ENCODE measurements at regions not wholly inside any gene's neighbourhood (a gene's known extent, or its start where the extent isn't known, plus 50 kb on each side); places are given as distances from the start of the nearest gene placed in this dataset.

GRCh38 chr9:19682397-19682796 is 106.4 kb downstream of the SLC24A2 start:
- CTCF ChIA-PET: no interaction called here
- DNase-seq (no peak), ATAC-seq (no peak)
- H3K36me3 ChIP-seq (ENCODE audit: control insufficient read depth in 2 of 3, insufficient read depth in 3 of 3, low read length in 3 of 3): no peaks in the 10 kb centered on the region
- Mint-ChIP-seq H3K36me3 (peaks cover 0 to 1% (median 0%) of the 10 kb centered on the region in 5 donors), H3K9me3 (peaks cover 0 to 29% (median 12%) of the 10 kb centered on the region in 11 donors), H3K4me3 (no peak overlapping the region), H3K27ac (no peak overlapping the region), H3K4me1 (no peaks in the 10 kb centered on the region), H3K27me3 (peaks cover 0 to 31% (median 8%) of the 10 kb centered on the region in 5 donors)
- H3K9me3 ChIP-seq (ENCODE audit: control insufficient read depth in 2 of 3, low read length in 3 of 3): no peaks in the 10 kb centered on the region
- POLR2A ChIA-PET: no interaction called here
- no peak overlapping the region for H3K27ac ChIP-seq (ENCODE audit: low read depth, low read length)
- H3K4me1 ChIP-seq (ENCODE audit: control insufficient read depth in 2 of 2, insufficient read depth in 2 of 2, low read length in 2 of 2): no peaks in the 10 kb centered on the region
- no peak overlapping the region for H3K4me3 ChIP-seq (ENCODE audit: low read length)
- H3K27me3 ChIP-seq (ENCODE audit: control insufficient read depth in 2 of 2, insufficient read depth in 2 of 2, low read length in 2 of 2): peaks cover 0 to 3% of the 10 kb centered on the region in 2 donors
- intact Hi-C loops (cut with micrococcal nuclease): no loop called here

DNA sequence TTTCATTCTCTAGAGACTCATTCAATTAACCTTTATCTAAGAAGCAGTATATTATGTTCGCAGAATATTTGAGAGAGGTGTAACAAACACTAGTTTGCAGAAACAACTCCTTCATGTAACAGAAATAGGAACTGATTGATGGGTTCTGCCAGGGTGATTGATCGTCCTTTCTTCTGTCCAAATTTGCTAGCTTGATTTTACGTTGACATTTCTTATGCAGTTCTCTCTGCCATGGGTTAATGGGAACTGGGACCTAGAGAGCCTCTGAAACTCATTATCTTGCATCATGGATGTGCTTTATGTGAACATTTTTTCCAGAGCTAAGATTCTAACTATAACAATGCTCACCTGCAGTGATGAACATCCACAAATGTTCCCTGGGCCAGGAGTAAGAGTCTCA is 107.0 kb downstream of the SLC24A2 start:
- Histone ChIP-seq H3K27me3 (ENCODE audit: control insufficient read depth in 2 of 2, insufficient read depth in 2 of 2, low read length in 2 of 2) (peaks cover 0 to 3% of the 10 kb centered on the region in 2 donors), H3K9me3 (ENCODE audit: control insufficient read depth in 2 of 3, low read length in 3 of 3) (no peaks in the 10 kb centered on the region), H3K4me3 (ENCODE audit: low read length) (no peak overlapping the region), H3K4me1 (ENCODE audit: control insufficient read depth in 2 of 2, insufficient read depth in 2 of 2, low read length in 2 of 2) (no peaks in the 10 kb centered on the region), H3K27ac (ENCODE audit: low read depth, low read length) (no peak overlapping the region), H3K36me3 (ENCODE audit: control insufficient read depth in 2 of 3, insufficient read depth in 3 of 3, low read length in 3 of 3) (no peaks in the 10 kb centered on the region)
- Mint-ChIP-seq H3K4me3 (no peak overlapping the region), H3K27ac (no peak overlapping the region), H3K4me1 (no peaks in the 10 kb centered on the region), H3K36me3 (peaks cover 0 to 1% (median 0%) of the 10 kb centered on the region in 5 donors), H3K9me3 (peaks cover 0 to 25% (median 11%) of the 10 kb centered on the region in 11 donors), H3K27me3 (peaks cover 4 to 35% (median 13%) of the 10 kb centered on the region in 5 donors)
- DNase-seq: no peak
- CTCF ChIA-PET: no interaction called here
- POLR2A ChIA-PET: no interaction called here
- intact Hi-C loops (cut with micrococcal nuclease): no loop called here
- no peak for ATAC-seq

- H3K27ac Mint-ChIP-seq: no peak overlapping the region
- ChIA-PET CTCF (no interaction called here), POLR2A (no interaction called here)
- Histone ChIP-seq H3K27me3 (ENCODE audit: control insufficient read depth in 2 of 2, insufficient read depth in 2 of 2, low read length in 2 of 2) (peaks cover 0 to 3% of the 10 kb centered on the region in 2 donors), H3K4me3 (ENCODE audit: low read length) (no peak overlapping the region), H3K27ac (ENCODE audit: low read depth, low read length) (no peak overlapping the region), H3K36me3 (ENCODE audit: control insufficient read depth in 2 of 3, insufficient read depth in 3 of 3, low read length in 3 of 3) (no peaks in the 10 kb centered on the region), H3K4me1 (ENCODE audit: control insufficient read depth in 2 of 2, insufficient read depth in 2 of 2, low read length in 2 of 2) (no peaks in the 10 kb centered on the region), H3K9me3 (ENCODE audit: control insufficient read depth in 2 of 3, low read length in 3 of 3) (no peaks in the 10 kb centered on the region)
- intact Hi-C loops (cut with micrococcal nuclease): no loop called here
- ATAC-seq (no peak), DNase-seq (no peak)
- no peaks in the 10 kb centered on the region for H3K36me3 Mint-ChIP-seq
- H3K4me3 Mint-ChIP-seq: no peak overlapping the region
- H3K9me3 Mint-ChIP-seq: peaks cover 0 to 16% (median 4%) of the 10 kb centered on the region in 11 donors
- H3K4me1 Mint-ChIP-seq: no peaks in the 10 kb centered on the region
- H3K27me3 Mint-ChIP-seq: peaks cover 6 to 45% (median 25%) of the 10 kb centered on the region in 5 donors
Observed at GRCh38 chr9:19677924-19678323, 110.9 kb downstream of the SLC24A2 start.

DNA sequence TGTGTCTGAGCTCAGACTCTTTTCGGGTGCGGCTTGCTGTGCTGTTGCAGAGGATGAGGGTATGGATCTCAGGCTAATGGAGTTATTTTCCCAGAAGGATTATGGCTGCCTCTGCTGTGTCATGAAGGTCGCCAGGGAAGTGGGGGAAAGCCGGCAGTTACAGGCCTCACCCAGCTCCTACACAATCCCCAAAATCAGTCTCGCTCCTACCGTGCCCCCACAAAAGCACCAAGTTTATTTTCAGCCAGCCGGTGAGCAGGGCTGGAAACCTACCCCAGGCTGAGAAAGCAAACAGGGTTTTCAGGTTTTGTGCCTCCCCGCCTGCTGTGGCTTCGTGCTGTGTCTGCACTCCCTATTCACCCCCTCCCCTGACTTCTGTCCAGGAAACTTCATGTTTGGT is 113.3 kb downstream of the SLC24A2 start:
- Histone ChIP-seq H3K9me3 (ENCODE audit: control insufficient read depth in 2 of 3, low read length in 3 of 3) (no peaks in the 10 kb centered on the region), H3K4me3 (ENCODE audit: low read length) (no peak overlapping the region), H3K36me3 (ENCODE audit: control insufficient read depth in 2 of 3, insufficient read depth in 3 of 3, low read length in 3 of 3) (no peaks in the 10 kb centered on the region), H3K27me3 (ENCODE audit: control insufficient read depth in 2 of 2, insufficient read depth in 2 of 2, low read length in 2 of 2) (peaks cover 0 to 3% of the 10 kb centered on the region in 2 donors), H3K4me1 (ENCODE audit: control insufficient read depth in 2 of 2, insufficient read depth in 2 of 2, low read length in 2 of 2) (no peaks in the 10 kb centered on the region), H3K27ac (ENCODE audit: low read depth, low read length) (no peak overlapping the region)
- Mint-ChIP-seq H3K9me3 (peaks cover 0 to 16% (median 4%) of the 10 kb centered on the region in 11 donors), H3K27me3 (peaks cover 4 to 34% (median 17%) of the 10 kb centered on the region in 5 donors), H3K4me1 (no peaks in the 10 kb centered on the region), H3K36me3 (no peaks in the 10 kb centered on the region), H3K27ac (no peak overlapping the region), H3K4me3 (no peak overlapping the region)
- POLR2A ChIA-PET: no interaction called here
- DNase-seq (no peak), ATAC-seq (no peak)
- intact Hi-C loops (cut with micrococcal nuclease): no loop called here
- CTCF ChIA-PET: no interaction called here

- no peaks in the 10 kb centered on the region for H3K36me3 ChIP-seq (ENCODE audit: control insufficient read depth in 2 of 3, insufficient read depth in 3 of 3, low read length in 3 of 3)
- no peak overlapping the region for H3K27ac Mint-ChIP-seq
- H3K4me3 Mint-ChIP-seq: no peak overlapping the region
- CTCF ChIA-PET: no interaction called here
- intact Hi-C loops (cut with micrococcal nuclease): no loop called here
- DNase-seq (no peak), ATAC-seq (no peak)
- H3K27me3 Mint-ChIP-seq: peaks cover 10 to 30% (median 29%) of the 10 kb centered on the region in 5 donors
- peaks cover 0 to 12% (median 0%) of the 10 kb centered on the region in 7 donors for H3K4me1 Mint-ChIP-seq
- H3K27me3 ChIP-seq (ENCODE audit: control insufficient read depth in 2 of 2, insufficient read depth in 2 of 2, low read length in 2 of 2): no peaks in the 10 kb centered on the region
- H3K4me1 ChIP-seq (ENCODE audit: control insufficient read depth in 2 of 2, insufficient read depth in 2 of 2, low read length in 2 of 2): no peaks in the 10 kb centered on the region
- no peaks in the 10 kb centered on the region for H3K9me3 ChIP-seq (ENCODE audit: control insufficient read depth in 2 of 3, low read length in 3 of 3)
- no peaks in the 10 kb centered on the region for H3K36me3 Mint-ChIP-seq
- POLR2A ChIA-PET: no interaction called here
- H3K27ac ChIP-seq (ENCODE audit: low read depth, low read length): no peak overlapping the region
- no peak overlapping the region for H3K4me3 ChIP-seq (ENCODE audit: low read length)
- peaks cover 0 to 1% (median 0%) of the 10 kb centered on the region in 11 donors for H3K9me3 Mint-ChIP-seq
Observed at GRCh38 chr9:19666575-19666974, 122.3 kb downstream of the SLC24A2 start.

GRCh38 chr9:19665146-19665863 is 123.5 kb downstream of the SLC24A2 start:
- H3K27ac Mint-ChIP-seq: peak overlapping the region in 1 of 9 donors; percentile 36
- ChIA-PET POLR2A (no interaction called here), CTCF (no interaction called here)
- H3K9me3 ChIP-seq (ENCODE audit: control insufficient read depth in 2 of 3, low read length in 3 of 3): no peaks in the 10 kb centered on the region
- H3K4me1 ChIP-seq (ENCODE audit: control insufficient read depth in 2 of 2, insufficient read depth in 2 of 2, low read length in 2 of 2): no peaks in the 10 kb centered on the region
- no peaks in the 10 kb centered on the region for H3K27me3 ChIP-seq (ENCODE audit: control insufficient read depth in 2 of 2, insufficient read depth in 2 of 2, low read length in 2 of 2)
- peak overlapping the region in 1 of 10 donors; percentile 37 for H3K4me3 Mint-ChIP-seq
- peak in 1 of 9 donors; percentile 24 for DNase-seq
- H3K4me1 Mint-ChIP-seq: peaks cover 0 to 13% (median 0%) of the 10 kb centered on the region in 7 donors
- peaks cover 15 to 35% (median 30%) of the 10 kb centered on the region in 5 donors for H3K27me3 Mint-ChIP-seq
- intact Hi-C loops (cut with micrococcal nuclease): no loop called here
- H3K4me3 ChIP-seq (ENCODE audit: low read length): no peak overlapping the region
- H3K9me3 Mint-ChIP-seq: peaks cover 0 to 1% (median 0%) of the 10 kb centered on the region in 11 donors
- H3K36me3 Mint-ChIP-seq: no peaks in the 10 kb centered on the region
- no peaks in the 10 kb centered on the region for H3K36me3 ChIP-seq (ENCODE audit: control insufficient read depth in 2 of 3, insufficient read depth in 3 of 3, low read length in 3 of 3)
- no peak overlapping the region for H3K27ac ChIP-seq (ENCODE audit: low read depth, low read length)
- peak; percentile 8 for ATAC-seq

GRCh38 chr9:19663570-19663969 is 125.3 kb downstream of the SLC24A2 start:
- Histone ChIP-seq H3K27me3 (ENCODE audit: control insufficient read depth in 2 of 2, insufficient read depth in 2 of 2, low read length in 2 of 2) (no peaks in the 10 kb centered on the region), H3K27ac (ENCODE audit: low read depth, low read length) (no peak overlapping the region), H3K4me1 (ENCODE audit: control insufficient read depth in 2 of 2, insufficient read depth in 2 of 2, low read length in 2 of 2) (no peaks in the 10 kb centered on the region), H3K9me3 (ENCODE audit: control insufficient read depth in 2 of 3, low read length in 3 of 3) (no peaks in the 10 kb centered on the region), H3K4me3 (ENCODE audit: low read length) (no peak overlapping the region), H3K36me3 (ENCODE audit: control insufficient read depth in 2 of 3, insufficient read depth in 3 of 3, low read length in 3 of 3) (no peaks in the 10 kb centered on the region)
- peaks cover 18 to 38% (median 34%) of the 10 kb centered on the region in 5 donors for H3K27me3 Mint-ChIP-seq
- intact Hi-C loops (cut with micrococcal nuclease): no loop called here
- no peak overlapping the region for H3K27ac Mint-ChIP-seq
- H3K4me3 Mint-ChIP-seq: no peak overlapping the region
- H3K4me1 Mint-ChIP-seq: peaks cover 0 to 16% (median 0%) of the 10 kb centered on the region in 7 donors
- ATAC-seq (no peak), DNase-seq (no peak)
- H3K36me3 Mint-ChIP-seq: no peaks in the 10 kb centered on the region
- H3K9me3 Mint-ChIP-seq: no peaks in the 10 kb centered on the region
- CTCF ChIA-PET: no interaction called here
- POLR2A ChIA-PET: no interaction called here
